ENCODE measurements at regions not wholly inside any gene's neighbourhood (a gene's known extent, or its start where the extent isn't known, plus 50 kb on each side); places are given as distances from the start of the nearest gene placed in this dataset.

DNA sequence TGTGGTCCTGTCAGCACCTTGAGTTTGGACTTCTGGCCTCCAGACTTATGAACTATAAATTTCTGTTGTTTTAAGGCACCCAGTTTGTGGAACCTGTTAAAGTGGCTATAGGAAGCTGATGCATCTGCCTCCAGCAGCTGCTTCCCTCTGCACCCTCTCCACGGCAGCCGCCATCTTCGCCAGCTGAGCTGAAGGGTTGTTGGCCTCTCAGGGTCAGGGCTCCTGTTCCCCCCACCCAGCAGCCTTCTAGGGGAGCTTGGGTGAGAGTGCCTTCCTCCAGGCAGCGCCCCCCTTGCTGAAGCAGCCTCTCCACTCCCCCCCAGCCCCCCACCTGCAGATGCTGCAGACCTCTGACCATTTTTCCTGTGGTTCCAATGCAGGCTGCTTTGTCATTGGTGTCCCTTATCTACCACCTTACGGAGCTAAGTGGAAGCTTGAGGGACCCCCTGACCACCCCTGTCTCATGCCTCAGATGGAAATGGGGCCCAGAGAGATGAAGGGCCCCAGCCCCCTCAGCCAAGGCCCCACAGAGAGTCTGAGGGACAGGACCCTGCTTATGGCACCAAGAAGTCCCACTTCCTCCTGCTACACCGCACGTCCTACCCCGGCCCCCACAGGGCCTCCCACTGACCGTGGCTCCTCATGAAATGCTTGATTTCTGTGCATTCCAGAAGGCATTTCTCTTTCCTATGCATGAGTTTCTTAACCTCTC is 61.4 kb upstream of the TLE3 start:
- no peaks in the 10 kb centered on the region for H3K9me3 Mint-ChIP-seq
- H3K4me3 Mint-ChIP-seq, result no peak overlapping the region
- no peak for ATAC-seq (ENCODE audit: low read depth)

GRCh38 chr15:70158309-70159000 is 60.7 kb upstream of the TLE3 start:
- Mint-ChIP-seq H3K27ac (no peak overlapping the region), H3K4me3 (no peak overlapping the region), H3K27me3 (peaks cover 13% of the 10 kb centered on the region), H3K4me1 (peaks cover 6% of the 10 kb centered on the region), H3K36me3 (no peaks in the 10 kb centered on the region), H3K9me3 (no peaks in the 10 kb centered on the region)
- no peak for ATAC-seq (ENCODE audit: low read depth)
- no peak for DNase-seq (ENCODE audit: low spot score in 2 of 2)

More for the DNA sequence above, 61.4 kb upstream of the TLE3 start:
- Mint-ChIP-seq H3K27ac (no peak overlapping the region), H3K27me3 (peaks cover 13% of the 10 kb centered on the region), H3K4me1 (peaks cover 6% of the 10 kb centered on the region), H3K36me3 (no peaks in the 10 kb centered on the region)
- DNase-seq (ENCODE audit: low spot score in 2 of 2), result no peak

- H3K36me3 Mint-ChIP-seq, result no peaks in the 10 kb centered on the region
- no peaks in the 10 kb centered on the region for H3K9me3 Mint-ChIP-seq
- ATAC-seq (ENCODE audit: low read depth) (no peak), DNase-seq (ENCODE audit: low spot score in 2 of 2) (no peak)
- peaks cover 11% of the 10 kb centered on the region for H3K27me3 Mint-ChIP-seq
- no peak overlapping the region for H3K4me3 Mint-ChIP-seq
- peaks cover 3% of the 10 kb centered on the region for H3K4me1 Mint-ChIP-seq
- H3K27ac Mint-ChIP-seq, result no peak overlapping the region
These were observed 59.1 kb upstream of the TLE3 start for GRCh38 chr15:70156671-70157271.

DNA sequence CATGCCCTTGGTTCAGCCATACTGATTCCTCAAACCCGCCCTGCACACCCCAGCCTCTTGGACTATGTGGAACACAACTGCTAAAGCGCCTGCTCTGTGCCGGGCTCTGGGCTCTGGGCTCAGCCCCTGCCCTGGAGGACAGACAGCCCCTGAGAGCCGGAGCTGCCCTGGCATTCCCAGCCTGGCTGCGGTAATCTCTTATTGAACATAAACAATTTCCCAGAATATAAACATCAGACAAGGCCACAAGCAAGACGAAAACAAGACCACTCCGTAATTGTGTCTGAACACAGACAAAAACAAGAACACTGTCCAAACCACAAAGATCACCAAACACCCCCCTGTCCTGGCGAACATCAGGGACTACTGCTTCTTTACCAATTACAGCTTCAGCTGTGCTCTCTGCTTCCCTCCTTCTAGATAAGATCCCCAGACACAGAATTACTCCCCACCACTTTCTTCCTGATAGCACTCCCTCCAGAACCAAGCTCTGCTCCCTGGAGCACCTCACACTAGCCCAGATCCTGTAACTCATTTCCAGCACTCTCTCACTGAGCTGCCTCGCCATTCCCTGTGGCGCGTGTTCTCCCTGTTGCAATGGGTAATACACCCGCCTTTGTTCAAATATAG is 57.1 kb upstream of the TLE3 start:
- H3K27me3 Mint-ChIP-seq, result peaks cover 10% of the 10 kb centered on the region
- H3K36me3 Mint-ChIP-seq, result no peaks in the 10 kb centered on the region
- no peak overlapping the region for H3K4me3 Mint-ChIP-seq
- ATAC-seq (ENCODE audit: low read depth), result no peak
- peaks cover 3% of the 10 kb centered on the region for H3K4me1 Mint-ChIP-seq
- no peak overlapping the region for H3K27ac Mint-ChIP-seq
- DNase-seq (ENCODE audit: low spot score in 2 of 2), result no peak
- H3K9me3 Mint-ChIP-seq, result no peaks in the 10 kb centered on the region

GRCh38 chr15:70153921-70154717 is 56.4 kb upstream of the TLE3 start:
- DNase-seq (ENCODE audit: low spot score in 2 of 2) (no peak), ATAC-seq (ENCODE audit: low read depth) (no peak)
- Mint-ChIP-seq H3K4me3 (no peak overlapping the region), H3K4me1 (no peaks in the 10 kb centered on the region), H3K27me3 (peaks cover 10% of the 10 kb centered on the region), H3K36me3 (no peaks in the 10 kb centered on the region), H3K27ac (no peak overlapping the region), H3K9me3 (no peaks in the 10 kb centered on the region)

GRCh38 chr15:70152070-70152480 is 54.4 kb upstream of the TLE3 start:
- Mint-ChIP-seq H3K27me3 (peaks cover 5% of the 10 kb centered on the region), H3K4me3 (no peak overlapping the region), H3K4me1 (no peaks in the 10 kb centered on the region), H3K27ac (no peak overlapping the region), H3K9me3 (no peaks in the 10 kb centered on the region), H3K36me3 (no peaks in the 10 kb centered on the region)
- ATAC-seq (ENCODE audit: low read depth) (no peak), DNase-seq (ENCODE audit: low spot score in 2 of 2) (no peak)

GRCh38 chr15:70151462-70151861 is 53.7 kb upstream of the TLE3 start:
- Mint-ChIP-seq H3K4me3 (no peak overlapping the region), H3K27me3 (peaks cover 5% of the 10 kb centered on the region), H3K9me3 (no peaks in the 10 kb centered on the region), H3K4me1 (no peaks in the 10 kb centered on the region), H3K27ac (no peak overlapping the region), H3K36me3 (no peaks in the 10 kb centered on the region)
- DNase-seq (ENCODE audit: low spot score in 2 of 2), result no peak
- ATAC-seq (ENCODE audit: low read depth), result no peak

- Mint-ChIP-seq H3K4me3 (no peak overlapping the region), H3K4me1 (no peaks in the 10 kb centered on the region), H3K27ac (no peak overlapping the region), H3K9me3 (no peaks in the 10 kb centered on the region), H3K36me3 (no peaks in the 10 kb centered on the region), H3K27me3 (peaks cover 3% of the 10 kb centered on the region)
- ATAC-seq (ENCODE audit: low read depth) (no peak), DNase-seq (ENCODE audit: low spot score in 2 of 2) (no peak)
These were observed 53.3 kb upstream of the TLE3 start for GRCh38 chr15:70151003-70151402.

DNA sequence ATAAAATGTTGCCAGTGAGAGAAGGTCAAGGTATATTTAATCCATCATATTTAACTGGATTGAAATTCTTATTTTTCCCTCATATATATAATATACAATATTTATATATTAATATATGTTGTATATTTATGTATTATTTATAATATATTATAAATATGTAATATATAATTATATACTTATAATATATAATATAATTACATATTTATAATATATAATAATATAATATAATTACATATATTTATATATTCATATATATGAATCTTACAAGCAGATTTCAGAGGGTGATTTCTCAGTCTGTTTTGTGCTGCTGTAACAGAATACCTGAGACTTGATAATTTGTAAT is 52.7 kb upstream of the TLE3 start:
- no peak overlapping the region for H3K27ac Mint-ChIP-seq
- peaks cover 3% of the 10 kb centered on the region for H3K27me3 Mint-ChIP-seq
- H3K4me3 Mint-ChIP-seq, result no peak overlapping the region
- no peaks in the 10 kb centered on the region for H3K4me1 Mint-ChIP-seq
- no peaks in the 10 kb centered on the region for H3K9me3 Mint-ChIP-seq
- no peak for DNase-seq (ENCODE audit: low spot score in 2 of 2)
- ATAC-seq (ENCODE audit: low read depth), result no peak
- no peaks in the 10 kb centered on the region for H3K36me3 Mint-ChIP-seq

- Mint-ChIP-seq H3K27ac (no peak overlapping the region), H3K36me3 (no peaks in the 10 kb centered on the region), H3K4me3 (no peak overlapping the region), H3K9me3 (no peaks in the 10 kb centered on the region), H3K4me1 (no peaks in the 10 kb centered on the region), H3K27me3 (no peaks in the 10 kb centered on the region)
- ATAC-seq (ENCODE audit: low read depth) (no peak), DNase-seq (ENCODE audit: low spot score in 2 of 2) (no peak)
These were observed 52.1 kb upstream of the TLE3 start for GRCh38 chr15:70149667-70150404.

DNA sequence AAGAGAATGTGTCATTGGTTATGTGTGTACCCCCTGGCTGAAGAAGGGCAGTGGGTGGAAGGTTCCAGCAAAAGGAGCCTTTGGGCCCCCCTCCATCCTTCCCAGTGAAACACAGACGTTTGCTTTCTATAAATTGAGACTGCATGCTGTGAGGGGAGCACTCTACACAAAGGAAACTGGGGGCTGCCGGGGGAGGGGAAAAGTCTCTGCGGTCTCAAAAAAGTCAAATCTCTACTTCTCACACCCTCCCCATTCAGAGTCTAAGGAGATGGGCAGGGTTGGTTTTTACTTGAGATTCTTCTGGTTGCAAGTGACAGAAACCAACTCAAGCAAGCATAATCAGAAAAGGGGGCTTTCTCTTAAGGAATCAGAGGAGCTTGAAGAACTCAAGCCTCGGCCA is 50.1 kb upstream of the TLE3 start:
- H3K36me3 Mint-ChIP-seq, result no peaks in the 10 kb centered on the region
- H3K9me3 Mint-ChIP-seq, result no peaks in the 10 kb centered on the region
- H3K27ac Mint-ChIP-seq, result no peak overlapping the region
- H3K4me1 Mint-ChIP-seq, result peaks cover 2% of the 10 kb centered on the region
- H3K4me3 Mint-ChIP-seq, result no peak overlapping the region
- H3K27me3 Mint-ChIP-seq, result peaks cover 1% of the 10 kb centered on the region
- DNase-seq (ENCODE audit: low spot score in 2 of 2), result no peak
- ATAC-seq (ENCODE audit: low read depth), result no peak
